ENCODE measurements at regions not wholly inside any gene's neighbourhood (a gene's known extent, or its start where the extent isn't known, plus 50 kb on each side); places are given as distances from the start of the nearest gene placed in this dataset.
"Not testable (repeated sequence)": the region's sequence is repeated elsewhere in the genome, so short reads cannot be mapped to it uniquely, and the experiment has no call there.

GRCh38 chr2:65574993-65575392, 142.6 kb upstream of the SPRED2 start:
- H3K9me2 ChIP-seq (replicated peaks; ENCODE audit: insufficient read depth): no peaks in the 10 kb centered on the region
- H3K36me3 ChIP-seq (replicated peaks; ENCODE audit: insufficient read depth, low read depth): no peaks in the 10 kb centered on the region
- WGBS (ENCODE audit: low lambda C conversion rate, missing lambda C conversion rate): 76% methylated on average over 4 of the region's 4 CpGs
- no peak overlapping the region for H3K4me2 ChIP-seq
- no peaks in the 10 kb centered on the region for H4K20me1 ChIP-seq (ENCODE audit: insufficient read depth, poor library complexity, severe bottlenecking)
- no peak overlapping the region for H3K4me3 ChIP-seq
- H3K4me1 ChIP-seq (ENCODE audit: insufficient read depth): no peaks in the 10 kb centered on the region
- H2AFZ ChIP-seq: no peak overlapping the region
- H3K79me2 ChIP-seq: no peaks in the 10 kb centered on the region
- no peak for TF ChIP-seq CTCF (IDR thresholded peaks at IDR 0.05; ENCODE audit: poor library complexity)
- H3K27me3 ChIP-seq: no peaks in the 10 kb centered on the region
- no peak overlapping the region for H3K27ac ChIP-seq
- H3K9me3 ChIP-seq (ENCODE audit: low read depth): no peaks in the 10 kb centered on the region
- no peak for DNase-seq (ENCODE audit: low spot score)

DNA sequence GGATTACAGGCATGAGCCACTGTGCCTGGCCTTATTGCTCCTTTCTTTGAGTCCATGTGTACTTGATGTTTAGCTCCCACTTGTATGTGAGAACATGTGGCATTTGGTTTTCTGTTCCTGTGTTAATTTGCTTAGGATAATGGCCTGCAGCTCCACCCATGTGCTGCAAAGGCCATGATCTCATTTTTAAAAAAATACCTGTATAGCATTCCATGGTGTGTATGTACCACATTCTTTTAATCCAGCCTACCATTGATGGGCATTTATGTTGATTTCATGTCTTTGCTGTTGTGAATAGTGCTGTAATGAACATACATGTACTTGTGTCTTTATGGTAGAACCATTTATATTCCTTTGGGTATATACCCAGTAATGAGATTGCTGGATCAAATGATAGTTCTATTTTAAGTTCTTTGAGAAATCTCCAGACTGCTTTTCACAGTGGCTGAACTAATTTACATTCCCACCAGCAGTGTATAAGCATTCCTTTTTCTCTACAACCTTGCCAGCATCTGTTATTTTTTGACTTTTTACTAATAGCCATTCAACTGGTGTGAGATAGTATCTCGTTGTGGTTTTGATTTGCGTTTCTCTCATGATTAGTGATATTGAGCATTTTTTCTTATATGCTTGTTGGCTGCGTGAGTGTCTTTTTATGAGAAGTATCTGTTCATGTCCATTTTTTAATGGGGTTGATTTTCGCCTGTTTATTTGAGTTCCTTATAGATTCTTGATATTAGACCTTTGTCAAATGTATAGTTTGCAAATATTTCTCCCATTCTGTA, 136.4 kb upstream of the SPRED2 start:
- not testable (repeated sequence) for H3K9me2 ChIP-seq (replicated peaks; ENCODE audit: insufficient read depth)
- 87% methylated on average over 4 of the region's 4 CpGs for WGBS (ENCODE audit: low lambda C conversion rate, missing lambda C conversion rate)

DNA sequence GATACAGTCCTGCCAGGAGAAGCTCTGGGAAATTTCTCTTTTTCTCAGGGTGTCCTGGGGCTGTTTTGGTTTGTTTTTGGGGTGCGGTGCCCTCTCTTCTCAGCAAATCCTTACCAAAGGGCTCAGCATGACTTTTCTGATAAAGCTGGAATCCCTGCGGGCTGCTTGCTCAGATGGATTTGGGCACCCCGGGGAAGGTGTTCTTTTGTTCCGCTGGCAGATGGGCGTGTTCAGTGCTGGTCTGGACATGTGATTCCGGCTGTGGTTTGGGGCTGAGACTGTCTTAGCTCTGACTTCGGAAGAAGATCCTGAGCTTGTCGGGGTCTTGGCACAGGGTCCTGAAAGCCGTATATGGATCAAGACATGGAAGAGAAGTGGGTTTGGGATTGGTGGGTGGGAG, 134.2 kb upstream of the SPRED2 start:
- Histone ChIP-seq H3K27me3 (no peaks in the 10 kb centered on the region), H3K4me2 (peak overlapping the region; percentile 57), H3K4me1 (ENCODE audit: insufficient read depth) (peaks cover 8% of the 10 kb centered on the region), H2AFZ (peak overlapping the region; percentile 51), H4K20me1 (ENCODE audit: insufficient read depth, poor library complexity, severe bottlenecking) (no peaks in the 10 kb centered on the region), H3K36me3 (replicated peaks; ENCODE audit: insufficient read depth, low read depth) (no peaks in the 10 kb centered on the region), H3K9me2 (replicated peaks; ENCODE audit: insufficient read depth) (no peaks in the 10 kb centered on the region), H3K4me3 (no peak overlapping the region), H3K27ac (no peak overlapping the region), H3K79me2 (no peaks in the 10 kb centered on the region), H3K9me3 (ENCODE audit: low read depth) (no peaks in the 10 kb centered on the region)
- TF ChIP-seq CTCF (IDR thresholded peaks at IDR 0.05; ENCODE audit: poor library complexity): no peak
- no peak for TF ChIP-seq EZH2phosphoT487 (IDR thresholded peaks at IDR 0.05; ENCODE audit: low read depth, severe bottlenecking, unreplicated experiment)
- TF ChIP-seq EZH2 (IDR thresholded peaks at IDR 0.05; ENCODE audit: borderline replicate concordance): no peak
- 30% methylated on average over 9 of the region's 9 CpGs for WGBS (ENCODE audit: low lambda C conversion rate, missing lambda C conversion rate)
- DNase-seq (ENCODE audit: low spot score): no peak

More for the DNA sequence above, 136.4 kb upstream of the SPRED2 start:
- H3K36me3 ChIP-seq (replicated peaks; ENCODE audit: insufficient read depth, low read depth); DNase-seq (ENCODE audit: low spot score); H3K27me3 ChIP-seq; H3K4me1 ChIP-seq (ENCODE audit: insufficient read depth); H3K27ac ChIP-seq; H3K9me3 ChIP-seq (ENCODE audit: low read depth); H4K20me1 ChIP-seq (ENCODE audit: insufficient read depth, poor library complexity, severe bottlenecking); H2AFZ ChIP-seq; H3K4me2 ChIP-seq; H3K4me3 ChIP-seq; H3K79me2 ChIP-seq: not testable (repeated sequence)

GRCh38 chr2:65565681-65566080, 133.3 kb upstream of the SPRED2 start:
- TF ChIP-seq EZH2phosphoT487 (IDR thresholded peaks at IDR 0.05; ENCODE audit: low read depth, severe bottlenecking, unreplicated experiment): no peak
- no peak for TF ChIP-seq EZH2 (IDR thresholded peaks at IDR 0.05; ENCODE audit: borderline replicate concordance)
- TF ChIP-seq CTCF (IDR thresholded peaks at IDR 0.05; ENCODE audit: poor library complexity): no peak
- Histone ChIP-seq H3K36me3 (replicated peaks; ENCODE audit: insufficient read depth, low read depth) (no peaks in the 10 kb centered on the region), H3K27me3 (no peaks in the 10 kb centered on the region), H3K4me3 (no peak overlapping the region), H3K27ac (no peak overlapping the region), H3K9me2 (replicated peaks; ENCODE audit: insufficient read depth) (no peaks in the 10 kb centered on the region), H3K79me2 (no peaks in the 10 kb centered on the region), H3K4me1 (ENCODE audit: insufficient read depth) (peaks cover 8% of the 10 kb centered on the region), H3K4me2 (no peak overlapping the region), H4K20me1 (ENCODE audit: insufficient read depth, poor library complexity, severe bottlenecking) (no peaks in the 10 kb centered on the region), H2AFZ (no peak overlapping the region), H3K9me3 (ENCODE audit: low read depth) (no peaks in the 10 kb centered on the region)
- WGBS (ENCODE audit: low lambda C conversion rate, missing lambda C conversion rate): 95% methylated on average over 8 of the region's 8 CpGs
- DNase-seq (ENCODE audit: low spot score): no peak
